Loucy (cell line): ENCODE measurements at regions not wholly inside any gene's neighbourhood (a gene's known extent, or its start where the extent isn't known, plus 50 kb on each side); places are given as distances from the start of the nearest gene placed in this dataset.

Experiments
- H2AFZ ChIP-seq: fragments of 200-600 bp; sonication (generic); 2 replicates; pipeline ENCODE4 v1.6.0; 2016; ENCODE audit warnings: antibody characterized with exemption, mild to moderate bottlenecking, low read length, moderate library complexity
- H3F3A ChIP-seq: fragments of 200-600 bp; 2 replicates; pipeline ENCODE4 v1.6.0; 2016; ENCODE audit warnings: antibody characterized with exemption, low read depth, mild to moderate bottlenecking
- H3K27me3 ChIP-seq: fragments of 200-600 bp; sonication (generic); 2 replicates; pipeline ENCODE4 v1.6.1; 2014; ENCODE audit warnings: low read length, mild to moderate bottlenecking; ENCODE audit not compliant: insufficient read depth, poor library complexity, severe bottlenecking
- H3K36me3 ChIP-seq: fragments of 200-600 bp; sonication (generic); 2 replicates; pipeline ENCODE4 v1.6.1; 2016; ENCODE audit warnings: low read length; ENCODE audit not compliant: insufficient read depth
- H3K4me1 ChIP-seq: fragments of 200-600 bp; sonication (generic); 2 replicates; pipeline ENCODE4 v1.5.1; 2014; ENCODE audit warnings: low read length, mild to moderate bottlenecking; ENCODE audit not compliant: insufficient read depth, poor library complexity, severe bottlenecking
- H3K4me2 ChIP-seq: fragments of 200-600 bp; sonication (generic); 2 replicates; pipeline ENCODE4 v1.6.0; 2014; ENCODE audit warnings: antibody characterized with exemption, low read length, low read depth, mild to moderate bottlenecking; ENCODE audit not compliant: poor library complexity, severe bottlenecking
- H3K4me3 ChIP-seq: fragments of 200-600 bp; sonication (generic); 2 replicates; pipeline ENCODE4 v1.5.1; 2014; ENCODE audit warnings: low read length, mild to moderate bottlenecking, mixed read lengths; ENCODE audit not compliant: poor library complexity, severe bottlenecking
- H3K79me2 ChIP-seq: fragments of 200-600 bp; sonication (generic); 2 replicates; pipeline ENCODE4 v1.6.1; 2014; ENCODE audit warnings: low read length; ENCODE audit not compliant: insufficient read depth
- H3K9ac ChIP-seq: fragments of 200-600 bp; sonication (generic); 2 replicates; pipeline ENCODE4 v1.6.0; 2014; ENCODE audit warnings: mild to moderate bottlenecking, low read depth, low read length, moderate library complexity; ENCODE audit not compliant: poor library complexity, severe bottlenecking
- H3K9me2 ChIP-seq: fragments of 200-600 bp; sonication (generic); replicated peaks from 2 replicates; pipeline ENCODE4 v1.6.1; 2016; ENCODE audit warnings: low read depth, low read length, mixed read lengths
- H3K9me3 ChIP-seq: fragments of 200-600 bp; sonication (generic); 2 replicates; pipeline ENCODE4 v1.6.1; 2014; ENCODE audit warnings: mild to moderate bottlenecking, antibody characterized with exemption, low read length, low read depth; ENCODE audit not compliant: insufficient read depth
- H4K20me1 ChIP-seq: fragments of 200-600 bp; sonication (generic); 2 replicates; pipeline ENCODE4 v1.6.0; 2014; ENCODE audit warnings: antibody characterized with exemption, low read length, mild to moderate bottlenecking; ENCODE audit not compliant: insufficient read depth, poor library complexity, severe bottlenecking
- EZH2phosphoT487 ChIP-seq: fragments of 200-600 bp; IDR thresholded peaks from 2 replicates; pipeline ENCODE4 v1.6.1; 2018; ENCODE audit warnings: antibody characterized with exemption, mild to moderate bottlenecking, moderate library complexity, borderline replicate concordance
- TF ChIP-seq, protein P1 (sequence below): fragments of 200-600 bp; sonication (generic); conservative IDR thresholded peaks from 2 replicates; pipeline ENCODE4 v1.5.1; 2014; ENCODE audit warnings: mild to moderate bottlenecking, antibody characterized with exemption, low read length

DNA sequence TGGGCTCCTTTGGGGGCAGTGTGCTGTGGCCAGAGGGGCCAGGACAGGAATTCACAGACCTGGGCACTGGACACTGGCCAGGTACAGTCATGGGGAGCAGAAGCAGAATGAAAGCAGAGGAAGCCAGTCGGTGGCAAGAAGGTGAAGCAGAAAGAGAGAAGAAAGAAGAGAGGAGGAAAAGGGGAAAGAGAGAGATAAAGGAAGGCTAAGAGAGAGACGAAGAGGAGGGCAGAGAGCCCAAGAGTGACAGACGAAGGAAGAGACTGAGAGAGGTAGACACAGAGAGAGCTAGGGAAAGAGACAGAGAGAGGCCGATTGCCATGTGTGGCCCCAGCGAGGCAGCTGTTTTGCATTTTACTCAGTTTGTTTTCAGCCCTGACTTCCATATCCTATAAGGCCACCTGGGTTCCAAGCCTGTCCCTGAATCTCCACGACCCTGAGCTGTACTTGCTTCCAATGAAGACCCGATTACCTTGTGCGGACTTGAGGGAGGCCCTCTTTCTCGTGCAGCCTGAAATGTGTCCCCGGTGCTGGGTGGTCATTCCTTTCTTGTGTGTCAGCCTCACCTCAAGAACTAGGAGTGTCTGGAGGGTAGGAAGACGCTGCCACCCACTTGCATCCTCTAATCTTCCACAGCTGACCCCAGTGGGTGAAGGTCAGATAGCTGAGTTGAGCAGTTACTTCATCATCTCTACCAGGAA lies 73.9 kb downstream of the LSM3 start:
- Histone ChIP-seq H3F3A (no peaks in the 10 kb centered on the region), H3K9me2 (no peaks in the 10 kb centered on the region), H2AFZ (no peak overlapping the region), H3K36me3 (no peaks in the 10 kb centered on the region), H3K4me3 (no peak overlapping the region), H3K4me2 (no peak overlapping the region), H4K20me1 (no peaks in the 10 kb centered on the region), H3K4me1 (peaks cover 20% of the 10 kb centered on the region), H3K79me2 (no peaks in the 10 kb centered on the region), H3K9ac (no peak overlapping the region), H3K27me3 (no peaks in the 10 kb centered on the region), H3K9me3 (no peaks in the 10 kb centered on the region)
- TF ChIP-seq, protein P1, sequence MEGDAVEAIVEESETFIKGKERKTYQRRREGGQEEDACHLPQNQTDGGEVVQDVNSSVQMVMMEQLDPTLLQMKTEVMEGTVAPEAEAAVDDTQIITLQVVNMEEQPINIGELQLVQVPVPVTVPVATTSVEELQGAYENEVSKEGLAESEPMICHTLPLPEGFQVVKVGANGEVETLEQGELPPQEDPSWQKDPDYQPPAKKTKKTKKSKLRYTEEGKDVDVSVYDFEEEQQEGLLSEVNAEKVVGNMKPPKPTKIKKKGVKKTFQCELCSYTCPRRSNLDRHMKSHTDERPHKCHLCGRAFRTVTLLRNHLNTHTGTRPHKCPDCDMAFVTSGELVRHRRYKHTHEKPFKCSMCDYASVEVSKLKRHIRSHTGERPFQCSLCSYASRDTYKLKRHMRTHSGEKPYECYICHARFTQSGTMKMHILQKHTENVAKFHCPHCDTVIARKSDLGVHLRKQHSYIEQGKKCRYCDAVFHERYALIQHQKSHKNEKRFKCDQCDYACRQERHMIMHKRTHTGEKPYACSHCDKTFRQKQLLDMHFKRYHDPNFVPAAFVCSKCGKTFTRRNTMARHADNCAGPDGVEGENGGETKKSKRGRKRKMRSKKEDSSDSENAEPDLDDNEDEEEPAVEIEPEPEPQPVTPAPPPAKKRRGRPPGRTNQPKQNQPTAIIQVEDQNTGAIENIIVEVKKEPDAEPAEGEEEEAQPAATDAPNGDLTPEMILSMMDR, result no peak

DNA sequence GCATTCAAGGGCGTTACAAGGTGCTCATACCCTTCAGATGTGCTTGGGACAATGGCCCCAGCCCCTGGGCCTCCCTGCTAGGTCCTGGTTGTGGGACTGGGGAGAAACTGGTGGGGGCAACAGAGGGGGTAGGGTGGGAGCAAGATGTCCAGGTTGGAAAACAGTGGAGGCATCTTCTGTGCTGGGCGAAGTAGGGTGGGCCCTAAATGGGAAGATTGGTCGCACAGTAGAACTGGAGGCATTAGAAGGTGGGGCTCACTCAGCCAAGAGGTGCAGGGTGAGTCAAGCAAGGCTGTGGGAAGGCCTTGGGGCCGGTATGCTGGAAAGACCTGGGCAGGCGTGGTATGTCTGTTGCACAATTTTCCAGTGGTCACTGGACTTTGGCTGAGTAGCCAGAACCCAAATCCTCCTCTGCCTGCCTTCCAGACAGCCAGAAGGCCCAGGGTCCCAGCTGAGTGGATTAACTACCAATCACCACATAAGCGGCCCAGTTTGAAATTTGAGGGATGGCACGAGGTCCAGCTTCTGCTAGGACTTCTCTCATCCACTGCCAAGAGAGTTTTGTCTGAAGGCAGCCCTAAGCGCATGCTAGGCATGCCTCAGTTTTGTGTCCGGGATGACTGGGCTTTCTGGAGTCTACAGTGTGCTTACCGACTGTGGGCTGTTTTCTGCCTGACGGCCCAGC lies 74.5 kb downstream of the LSM3 start:
- TF ChIP-seq EZH2phosphoT487, result no peak
- TF ChIP-seq, protein P1, result no peak
- Histone ChIP-seq H4K20me1 (no peaks in the 10 kb centered on the region), H3K9me2 (no peaks in the 10 kb centered on the region), H3K9ac (no peak overlapping the region), H3K9me3 (no peaks in the 10 kb centered on the region), H3K36me3 (no peaks in the 10 kb centered on the region), H2AFZ (no peak overlapping the region), H3K27me3 (no peaks in the 10 kb centered on the region), H3K79me2 (no peaks in the 10 kb centered on the region), H3K4me3 (no peak overlapping the region), H3K4me2 (no peak overlapping the region), H3F3A (no peaks in the 10 kb centered on the region), H3K4me1 (peaks cover 20% of the 10 kb centered on the region)

DNA sequence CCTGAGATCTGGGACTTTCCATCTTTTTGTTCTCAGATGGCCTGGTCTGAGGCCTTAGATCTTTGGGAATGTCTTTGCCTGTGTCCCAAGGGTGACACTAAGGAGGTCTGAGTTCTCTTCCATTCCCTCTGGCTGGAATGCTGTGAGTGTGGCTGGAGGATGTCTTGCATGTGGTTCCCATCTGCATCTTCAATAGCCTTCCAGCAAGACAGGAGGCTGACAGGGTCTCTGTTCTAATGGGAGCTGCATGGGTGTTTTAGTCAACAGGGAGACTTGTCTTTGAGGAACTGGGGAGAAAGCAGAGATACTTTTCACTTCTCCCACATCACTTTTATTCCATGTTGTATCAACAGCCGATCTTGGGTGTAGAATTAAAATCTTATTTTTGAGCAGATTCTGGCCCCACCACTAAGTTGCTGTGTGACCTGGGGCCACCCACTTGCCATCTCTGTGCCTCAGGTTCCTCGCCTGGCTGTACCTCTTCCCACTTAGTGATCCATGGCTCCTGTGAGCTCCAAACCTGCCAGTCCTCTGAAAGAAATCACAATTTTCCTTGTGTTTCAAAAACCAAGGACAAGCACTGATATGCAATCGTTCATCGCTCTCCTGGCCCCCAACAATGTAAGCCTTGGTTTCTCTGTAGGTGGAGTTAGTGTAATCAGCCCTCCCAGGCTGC lies 75.2 kb downstream of the LSM3 start:
- Histone ChIP-seq H4K20me1 (no peaks in the 10 kb centered on the region), H3F3A (no peaks in the 10 kb centered on the region), H3K9me3 (no peaks in the 10 kb centered on the region), H3K27me3 (no peaks in the 10 kb centered on the region), H3K79me2 (no peaks in the 10 kb centered on the region), H3K36me3 (no peaks in the 10 kb centered on the region), H3K9ac (no peak overlapping the region), H3K4me3 (no peak overlapping the region), H3K4me2 (no peak overlapping the region), H3K9me2 (no peaks in the 10 kb centered on the region), H3K4me1 (peaks cover 20% of the 10 kb centered on the region), H2AFZ (no peak overlapping the region)
- TF ChIP-seq EZH2phosphoT487, result no peak
- TF ChIP-seq, protein P1, result no peak
